IMR-90 (cell line): ENCODE measurements at regions not wholly inside any gene's neighbourhood (a gene's known extent, or its start where the extent isn't known, plus 50 kb on each side); places are given as distances from the start of the nearest gene placed in this dataset.

Experiments used
- CEBPB ChIP-seq: IDR thresholded peaks from 2 replicates; pipeline ENCODE4 v1.6.1; 2012; ENCODE audit warnings: low read depth, low read length, improper control_type of control experiment
- CTCF ChIP-seq: conservative IDR thresholded peaks from 2 replicates; pipeline ENCODE4 v1.5.1; 2012; ENCODE audit warnings: mild to moderate bottlenecking, low read depth, low read length, improper control_type of control experiment
- MAFK ChIP-seq: IDR thresholded peaks from 2 replicates; pipeline ENCODE4 v1.6.1; 2012; ENCODE audit warnings: low read depth, low read length, improper control_type of control experiment
- MXI1 ChIP-seq: IDR thresholded peaks from 2 replicates; pipeline ENCODE4 v1.6.1; 2012; ENCODE audit warnings: low read depth, mild to moderate bottlenecking, low read length, moderate library complexity, borderline replicate concordance
- NFE2L2 ChIP-seq: fragments of 150-350 bp; IDR thresholded peaks from 2 replicates; pipeline ENCODE4 v1.6.1; 2016; ENCODE audit warnings: low read depth, mild to moderate bottlenecking, low read length
- POLR2A ChIP-seq: IDR thresholded peaks from 2 replicates; pipeline ENCODE4 v1.6.1; 2012; ENCODE audit warnings: mild to moderate bottlenecking, low read depth, low read length
- RFX5 ChIP-seq: IDR thresholded peaks from 2 replicates; pipeline ENCODE4 v1.8.0; 2012; ENCODE audit warnings: low read depth, mild to moderate bottlenecking, low read length, moderate library complexity

DNA sequence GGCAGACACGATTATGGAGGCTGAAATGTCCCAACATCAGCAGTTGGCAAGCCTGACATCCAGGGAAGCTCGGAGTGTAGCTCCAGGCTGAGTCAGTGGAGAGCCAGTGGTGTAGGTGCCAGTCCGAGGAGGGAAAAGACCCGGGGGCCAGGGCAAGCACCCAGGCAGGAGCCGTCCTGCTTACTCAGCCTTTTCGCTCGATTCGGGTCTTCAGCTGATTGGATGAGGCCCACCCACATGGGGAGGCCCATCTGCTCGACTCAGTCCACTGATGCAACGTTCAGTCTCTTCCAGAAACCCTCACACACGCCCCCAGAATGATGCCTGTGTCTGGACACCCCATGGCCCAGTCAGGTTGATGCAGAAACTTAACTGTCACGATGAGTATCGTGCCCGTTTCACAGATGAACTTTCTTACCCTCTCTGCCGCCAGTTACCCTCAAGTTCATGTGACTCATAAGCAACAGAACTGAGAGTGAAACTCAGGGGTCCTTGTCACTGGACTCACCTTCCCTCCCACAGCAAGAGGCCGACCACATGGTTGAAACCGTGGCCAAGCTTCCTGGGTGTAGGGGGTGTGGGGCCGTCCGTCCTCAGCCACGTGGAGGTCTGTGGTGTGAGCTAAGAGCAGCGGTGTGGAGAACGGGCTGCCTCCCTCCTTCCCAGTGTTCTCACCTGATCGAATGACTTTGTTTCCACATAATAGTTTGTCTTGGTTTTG, 197.4 kb upstream of the HDAC4 start:
- no peak for TF ChIP-seq CTCF
- no peak for TF ChIP-seq MAFK
- no peak for TF ChIP-seq MXI1
- no peak for TF ChIP-seq POLR2A
- no peak for TF ChIP-seq RFX5
- no peak for TF ChIP-seq NFE2L2
- no peak for TF ChIP-seq CEBPB
